C4-2B (cell line): ENCODE measurements at regions not wholly inside any gene's neighbourhood (a gene's known extent, or its start where the extent isn't known, plus 50 kb on each side); places are given as distances from the start of the nearest gene placed in this dataset.

Experiments
- H3K27ac ChIP-seq: fragments of 450-650 bp; 2 replicates; pipeline ENCODE4 v1.5.1; 2017
- ZFX ChIP-seq: fragments of 450-650 bp; IDR thresholded peaks from 2 replicates; pipeline ENCODE4 v1.6.1; 2017
- TF ChIP-seq, protein P1 (sequence below): fragments of 450-650 bp; conservative IDR thresholded peaks from 2 replicates; pipeline ENCODE4 v1.5.1; 2017; ENCODE audit warnings: mild to moderate bottlenecking

DNA sequence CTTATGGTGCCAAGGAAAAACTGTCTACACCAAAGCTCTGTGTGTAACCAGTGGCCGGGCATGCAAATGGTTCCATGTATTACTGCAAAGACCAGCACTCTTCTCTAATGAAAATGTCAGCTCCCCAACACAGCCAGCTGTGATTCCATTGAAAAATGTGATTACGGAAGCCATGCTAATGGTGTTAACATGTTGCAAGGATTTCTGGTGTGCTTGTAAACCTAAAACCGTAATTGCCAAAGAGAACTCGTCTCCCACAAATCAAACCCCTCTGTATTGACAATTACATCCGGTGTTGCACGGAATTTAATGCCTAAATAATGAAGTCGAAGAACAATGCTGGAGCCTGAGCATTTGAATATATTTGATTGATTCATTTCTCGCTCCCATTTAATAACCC is 351.7 kb downstream of the NPIPA8 start:
- H3K27ac ChIP-seq = no peak overlapping the region
- no peak for TF ChIP-seq ZFX
- TF ChIP-seq, protein P1, sequence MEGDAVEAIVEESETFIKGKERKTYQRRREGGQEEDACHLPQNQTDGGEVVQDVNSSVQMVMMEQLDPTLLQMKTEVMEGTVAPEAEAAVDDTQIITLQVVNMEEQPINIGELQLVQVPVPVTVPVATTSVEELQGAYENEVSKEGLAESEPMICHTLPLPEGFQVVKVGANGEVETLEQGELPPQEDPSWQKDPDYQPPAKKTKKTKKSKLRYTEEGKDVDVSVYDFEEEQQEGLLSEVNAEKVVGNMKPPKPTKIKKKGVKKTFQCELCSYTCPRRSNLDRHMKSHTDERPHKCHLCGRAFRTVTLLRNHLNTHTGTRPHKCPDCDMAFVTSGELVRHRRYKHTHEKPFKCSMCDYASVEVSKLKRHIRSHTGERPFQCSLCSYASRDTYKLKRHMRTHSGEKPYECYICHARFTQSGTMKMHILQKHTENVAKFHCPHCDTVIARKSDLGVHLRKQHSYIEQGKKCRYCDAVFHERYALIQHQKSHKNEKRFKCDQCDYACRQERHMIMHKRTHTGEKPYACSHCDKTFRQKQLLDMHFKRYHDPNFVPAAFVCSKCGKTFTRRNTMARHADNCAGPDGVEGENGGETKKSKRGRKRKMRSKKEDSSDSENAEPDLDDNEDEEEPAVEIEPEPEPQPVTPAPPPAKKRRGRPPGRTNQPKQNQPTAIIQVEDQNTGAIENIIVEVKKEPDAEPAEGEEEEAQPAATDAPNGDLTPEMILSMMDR = no peak

DNA sequence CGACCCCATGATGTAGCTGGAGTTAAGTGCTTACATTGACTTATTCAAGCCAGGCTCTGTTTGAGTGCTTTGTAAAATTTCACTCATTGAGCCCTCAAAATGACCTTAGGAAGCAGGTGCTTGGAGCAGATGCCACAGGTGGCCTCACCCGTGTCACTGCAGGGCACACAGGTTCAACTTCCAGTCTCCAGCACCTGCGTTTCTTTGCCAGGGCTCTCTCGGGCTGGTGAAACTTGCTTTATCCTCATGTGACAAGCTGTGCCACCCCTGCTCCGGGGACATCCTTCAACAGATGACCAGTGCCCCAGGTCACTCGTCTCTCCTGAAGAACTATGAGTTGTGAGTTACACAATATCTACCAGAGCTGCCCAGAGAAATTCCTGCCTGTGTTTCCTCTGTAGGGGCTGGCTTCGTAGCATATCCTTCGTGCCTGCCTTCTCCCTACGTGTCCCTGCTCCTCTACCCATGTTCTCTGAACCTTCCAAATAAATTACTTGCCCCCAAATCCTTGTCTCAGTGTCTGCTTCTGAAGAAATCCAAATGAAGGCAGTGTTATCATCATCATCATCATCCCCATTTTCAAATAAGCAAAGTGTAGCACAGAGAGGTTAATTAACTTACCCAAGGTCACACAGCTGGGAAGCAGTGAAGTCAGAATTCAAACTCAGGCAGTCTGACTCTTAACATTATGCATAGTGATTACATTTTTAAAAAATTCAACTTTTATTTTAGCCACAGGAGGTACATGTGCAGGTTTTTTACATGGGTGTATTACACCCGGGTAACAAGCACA is 352.5 kb downstream of the NPIPA8 start:
- TF ChIP-seq ZFX = no peak
- TF ChIP-seq, protein P1 = no peak
- H3K27ac ChIP-seq = no peak overlapping the region

DNA sequence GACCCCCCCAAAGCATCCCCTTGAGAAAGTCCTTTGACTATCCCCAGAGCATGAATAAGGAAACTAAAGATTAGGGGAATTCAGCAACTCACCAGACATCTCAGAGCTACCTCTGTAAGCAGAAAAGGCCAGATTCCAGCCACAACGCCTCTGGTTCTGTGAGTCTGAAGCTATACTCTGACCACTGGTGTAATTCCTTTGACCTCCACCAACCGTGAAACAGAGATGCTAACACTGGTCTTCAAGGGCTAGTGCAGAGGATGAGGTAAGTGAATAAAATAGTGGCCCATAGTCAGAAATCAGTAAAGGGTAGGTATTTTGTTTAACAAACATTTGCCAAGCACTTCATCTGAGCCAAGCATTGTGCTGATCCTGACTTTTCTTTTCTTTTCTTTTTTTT is 353.4 kb downstream of the NPIPA8 start:
- TF ChIP-seq, protein P1 = no peak
- TF ChIP-seq ZFX = no peak
- no peak overlapping the region for H3K27ac ChIP-seq

DNA sequence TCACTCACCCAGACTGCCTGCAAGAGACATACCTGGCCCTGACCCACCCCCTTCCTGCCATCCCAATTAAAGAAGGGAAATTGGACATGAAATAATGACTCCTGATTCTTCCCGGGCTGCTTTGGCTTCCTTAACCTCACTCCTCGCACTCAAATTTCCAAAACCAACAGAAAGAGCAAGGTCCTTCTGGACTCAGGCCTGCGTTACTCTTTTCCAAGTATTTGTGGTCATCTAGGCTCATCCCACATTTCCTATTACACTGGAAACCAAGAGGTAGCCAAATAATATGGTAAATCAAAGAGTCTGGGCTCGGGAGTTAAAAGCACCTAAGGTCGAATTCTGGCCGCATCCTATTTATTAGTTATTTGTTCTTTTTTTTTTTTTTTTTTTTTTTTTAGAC is 359.3 kb downstream of the NPIPA8 start:
- TF ChIP-seq ZFX = no peak
- TF ChIP-seq, protein P1 = no peak

DNA sequence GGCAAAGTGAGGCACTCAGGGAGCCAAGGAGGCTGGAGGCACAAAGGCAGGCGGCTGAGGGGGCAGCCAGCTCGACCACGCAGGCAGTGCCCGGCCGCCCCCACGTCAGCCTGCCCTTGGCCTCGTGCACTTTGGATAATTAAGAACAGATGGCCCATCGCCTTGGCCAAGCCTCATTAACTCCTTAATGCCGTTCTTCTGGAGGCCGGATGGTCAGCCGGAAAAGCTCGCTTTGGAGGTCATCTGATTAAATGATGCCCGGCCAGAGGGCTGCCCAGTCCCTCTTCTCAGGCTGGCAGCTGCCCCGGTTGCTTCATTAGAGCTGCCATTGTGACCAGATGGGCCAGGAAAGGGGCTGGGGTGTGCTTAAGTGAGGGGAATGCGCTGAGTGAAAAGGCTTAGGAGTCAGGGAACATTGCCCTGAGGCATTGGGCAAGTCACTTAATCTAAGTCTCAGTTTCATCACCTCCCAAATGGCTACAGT is 364.0 kb downstream of the NPIPA8 start:
- TF ChIP-seq, protein P1 = no peak
- TF ChIP-seq ZFX = no peak

More for the DNA sequence above, 359.3 kb downstream of the NPIPA8 start:
- no peak overlapping the region for H3K27ac ChIP-seq

DNA sequence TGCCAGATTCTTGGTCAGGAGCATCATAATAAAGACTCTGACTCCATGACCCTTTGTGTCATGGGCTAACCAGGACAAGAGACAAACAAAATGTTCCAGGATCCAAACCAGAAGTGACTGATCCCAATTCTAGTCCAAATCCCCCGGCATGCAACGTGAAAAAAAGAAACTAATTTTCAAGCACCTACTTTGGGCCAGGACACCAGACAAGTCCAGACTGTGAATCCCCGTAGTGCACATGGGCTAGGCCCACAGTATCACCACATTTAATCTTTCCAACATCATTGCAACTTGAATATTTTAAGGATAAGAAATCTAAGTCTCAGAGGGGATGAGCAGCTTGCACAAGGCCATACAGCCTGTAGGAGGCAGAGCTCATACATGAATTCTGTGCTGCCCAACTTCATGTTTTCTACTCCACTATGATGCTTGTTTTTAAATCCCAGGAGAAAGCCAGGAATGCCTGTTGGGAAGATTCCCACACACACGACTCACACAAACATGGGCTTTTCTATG is 365.7 kb downstream of the NPIPA8 start:
- TF ChIP-seq ZFX = no peak
- TF ChIP-seq, protein P1 = peak; percentile 14; the same call in 1 of the 2 replicates
- H3K27ac ChIP-seq = no peak overlapping the region

More for the DNA sequence above, 364.0 kb downstream of the NPIPA8 start:
- H3K27ac ChIP-seq = no peak overlapping the region

DNA sequence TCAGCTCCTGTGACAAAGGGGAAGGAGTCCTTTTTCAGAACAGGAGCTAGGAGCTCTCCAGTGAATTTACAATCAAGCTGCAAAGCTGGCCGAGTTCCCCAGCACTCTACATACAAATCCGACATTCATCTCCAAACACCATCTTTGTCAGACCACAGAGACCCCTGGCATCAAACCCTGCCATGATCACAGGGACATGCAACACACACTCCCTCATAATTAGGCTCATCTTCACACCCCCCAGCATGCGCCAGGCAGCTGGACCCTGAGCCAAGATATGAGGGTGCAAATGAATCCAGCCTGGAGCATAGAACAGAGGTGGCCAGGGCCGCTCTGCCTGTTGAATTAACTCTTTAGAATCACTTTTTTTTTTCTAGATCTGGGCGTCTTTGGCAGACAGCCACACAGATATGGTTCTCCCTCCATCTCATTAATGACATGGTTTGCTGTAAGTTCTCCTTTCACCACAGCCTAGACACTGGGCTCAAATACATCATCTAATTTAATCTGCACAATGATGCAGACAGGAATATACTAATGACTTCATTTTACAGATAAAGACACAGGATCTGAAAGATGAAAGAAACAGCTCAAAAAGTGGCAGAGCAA is 366.3 kb downstream of the NPIPA8 start:
- TF ChIP-seq, protein P1 = no peak
- TF ChIP-seq ZFX = no peak
- H3K27ac ChIP-seq = no peak overlapping the region
